Inferior parietal cortex (tissue), 1 donor: ENCODE measurements at regions not wholly inside any gene's neighbourhood (a gene's known extent, or its start where the extent isn't known, plus 50 kb on each side); places are given as distances from the start of the nearest gene placed in this dataset.

Source experiments
- DNase-seq: peaks from one replicate; pipeline ENCODE4 v3.0.0-alpha.2; 2016; ENCODE audit errors: extremely low spot score

DNA sequence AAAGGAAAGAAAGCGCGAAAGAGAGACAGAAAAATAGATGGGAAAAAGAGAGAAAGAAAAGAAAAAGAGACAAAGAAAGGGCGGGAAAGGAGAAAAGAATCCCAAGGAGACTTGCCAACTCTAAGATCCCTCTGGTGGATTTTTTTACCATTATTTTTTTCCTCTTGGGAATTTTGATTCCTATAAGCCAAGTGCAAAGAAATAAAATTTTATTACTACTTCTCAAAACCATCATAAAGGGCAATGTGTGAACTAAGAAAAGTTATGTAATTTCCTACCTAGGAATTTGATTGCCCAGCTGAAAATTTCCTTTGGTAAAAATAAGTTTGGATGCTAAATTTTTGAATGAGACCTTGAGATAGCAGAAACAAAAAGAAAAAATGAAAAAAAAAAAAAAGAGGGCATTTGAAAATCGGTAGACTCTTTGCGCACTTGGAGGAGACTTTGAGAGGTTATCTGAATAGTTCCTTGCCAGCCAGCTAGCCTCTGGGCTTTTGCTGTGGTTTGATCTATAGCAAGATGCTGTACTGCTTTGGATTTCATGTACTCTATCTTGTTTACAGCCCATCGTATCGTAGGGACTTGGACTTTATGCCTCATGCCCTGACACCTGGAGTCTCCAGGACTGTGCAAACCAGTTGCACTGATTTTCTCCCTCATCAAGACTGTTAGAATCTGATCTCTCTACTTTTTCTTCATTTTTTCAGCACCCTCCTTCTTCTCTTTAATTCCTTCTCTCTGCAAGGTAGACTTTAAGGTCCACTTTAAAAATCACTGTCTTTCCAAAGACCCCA is 535.4 kb upstream of the MKI67 start:
- no peak for DNase-seq

DNA sequence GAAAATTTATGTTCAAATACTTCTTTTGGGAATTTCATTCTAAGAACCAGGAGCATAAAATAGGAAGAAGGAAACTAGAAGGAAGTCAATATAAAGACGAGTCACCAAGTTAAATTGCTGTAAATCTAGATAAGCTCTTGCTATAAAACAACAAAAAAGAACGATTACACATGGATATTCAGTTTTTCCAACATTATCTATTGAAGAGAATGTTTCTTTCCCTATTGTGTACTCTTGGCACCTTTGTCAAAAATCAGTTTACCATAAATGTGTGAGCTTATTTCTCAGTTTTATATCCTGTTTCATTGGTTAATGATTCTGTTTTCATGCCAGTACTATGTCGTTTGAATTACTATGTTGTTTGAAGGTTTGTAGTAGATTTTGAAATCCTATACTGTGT is 536.3 kb upstream of the MKI67 start:
- no peak for DNase-seq

DNA sequence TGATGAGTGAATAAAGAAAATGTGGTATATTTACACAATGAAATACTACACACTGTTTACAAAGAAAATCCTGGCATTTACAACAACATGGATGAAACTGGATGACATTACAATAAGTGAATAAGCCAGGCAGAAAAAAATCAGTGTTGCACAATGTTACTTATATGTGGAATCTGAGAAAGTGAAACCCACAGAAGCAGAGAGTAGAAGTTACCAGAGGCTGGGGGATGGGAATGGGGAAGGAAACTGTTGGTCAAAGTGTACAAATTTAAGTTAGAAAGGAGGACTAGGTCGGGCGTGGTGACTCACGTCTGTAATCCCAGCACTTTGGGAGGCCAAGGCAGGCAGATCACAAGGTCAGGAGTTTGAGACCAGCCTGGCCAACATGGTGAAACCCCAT is 538.5 kb upstream of the MKI67 start:
- no peak for DNase-seq

DNA sequence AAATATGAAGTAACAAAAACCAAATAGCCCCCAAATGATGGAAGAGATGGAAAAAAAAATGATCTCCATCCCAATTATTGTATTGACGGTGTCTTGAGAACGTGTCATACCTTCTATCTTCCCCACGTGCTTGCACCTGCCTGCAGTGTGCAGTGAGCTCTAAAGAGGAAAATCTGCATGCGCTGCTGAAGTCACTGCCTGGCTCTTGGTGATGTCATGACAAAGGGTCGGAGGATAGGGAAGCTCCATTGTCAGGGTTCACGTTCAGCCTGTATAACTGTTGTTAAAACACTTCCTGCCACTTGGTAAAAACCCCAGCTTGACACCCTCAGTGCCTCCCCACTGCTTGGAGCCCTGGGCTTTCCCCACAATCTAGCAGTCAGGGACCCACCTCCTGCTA is 549.2 kb upstream of the MKI67 start:
- no peak for DNase-seq

DNA sequence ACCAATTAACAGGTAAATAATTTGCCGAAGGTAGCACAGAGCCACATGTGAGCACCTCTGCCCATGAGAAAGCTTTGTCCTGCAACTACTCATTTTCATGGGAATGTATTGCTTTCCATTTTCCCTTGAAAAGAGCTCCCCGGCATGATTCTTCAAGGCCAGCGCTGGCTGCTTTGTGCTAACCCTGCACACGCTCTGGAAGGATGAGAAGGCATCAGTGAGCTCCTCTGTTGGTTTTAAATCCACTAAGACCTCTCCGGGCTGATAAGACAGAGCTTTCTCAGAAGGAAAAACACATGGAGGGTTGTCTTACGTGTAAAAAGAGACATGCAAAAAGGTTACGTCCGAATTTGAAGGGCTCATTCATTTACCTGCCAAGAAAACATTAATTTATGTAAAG is 553.9 kb upstream of the MKI67 start:
- no peak for DNase-seq

DNA sequence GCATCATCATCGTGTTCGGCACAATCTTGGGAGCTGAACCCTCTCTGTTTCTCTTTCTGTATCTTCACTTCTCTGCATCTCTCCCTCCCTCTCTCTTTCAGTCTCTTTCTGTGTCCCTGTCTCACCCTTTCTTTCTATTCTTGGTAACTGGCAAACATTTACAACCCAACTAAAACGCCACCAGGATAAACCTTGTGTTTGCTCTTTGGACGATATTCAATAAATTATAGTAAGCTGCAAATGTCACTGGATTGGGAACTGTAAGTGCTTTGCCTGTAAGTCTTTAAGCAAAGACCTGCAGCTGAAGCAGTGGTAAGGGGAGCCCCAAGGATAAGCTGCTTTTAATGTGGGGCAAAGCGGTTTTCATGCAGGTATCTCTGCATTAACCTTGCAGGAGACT is 558.0 kb upstream of the MKI67 start:
- no peak for DNase-seq

DNA sequence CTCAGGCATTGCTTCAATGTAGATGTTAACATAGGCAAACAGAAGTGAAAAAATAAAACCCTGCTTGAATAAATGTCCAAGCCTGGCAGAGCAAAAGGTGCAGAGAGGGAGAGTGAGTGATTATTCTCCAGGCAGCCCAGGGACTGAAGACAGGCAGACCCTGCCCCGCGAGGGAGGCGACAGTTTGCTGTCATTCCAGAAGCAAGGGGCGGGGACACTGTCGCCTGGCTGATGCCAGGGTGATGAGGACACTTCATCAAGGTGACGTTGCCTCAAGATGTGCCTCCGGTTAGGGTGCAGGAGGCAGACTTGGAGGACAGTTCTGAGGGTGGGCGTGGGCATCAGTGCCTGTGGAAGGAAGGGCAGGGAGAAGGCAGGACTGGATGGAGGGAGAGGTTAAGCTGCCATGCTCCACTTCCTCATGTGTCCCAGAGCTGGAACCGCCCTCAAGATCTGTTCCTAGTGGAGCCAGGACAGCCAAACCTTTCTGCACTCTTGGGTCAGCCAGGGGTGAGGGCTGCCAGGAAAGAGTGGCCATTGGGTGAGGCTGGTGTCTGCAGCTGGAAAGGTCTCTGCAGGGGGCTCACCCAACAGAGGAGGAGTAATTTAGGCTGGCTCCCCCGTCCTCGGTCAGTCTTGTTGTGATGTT is 560.5 kb upstream of the MKI67 start:
- no peak for DNase-seq

DNA sequence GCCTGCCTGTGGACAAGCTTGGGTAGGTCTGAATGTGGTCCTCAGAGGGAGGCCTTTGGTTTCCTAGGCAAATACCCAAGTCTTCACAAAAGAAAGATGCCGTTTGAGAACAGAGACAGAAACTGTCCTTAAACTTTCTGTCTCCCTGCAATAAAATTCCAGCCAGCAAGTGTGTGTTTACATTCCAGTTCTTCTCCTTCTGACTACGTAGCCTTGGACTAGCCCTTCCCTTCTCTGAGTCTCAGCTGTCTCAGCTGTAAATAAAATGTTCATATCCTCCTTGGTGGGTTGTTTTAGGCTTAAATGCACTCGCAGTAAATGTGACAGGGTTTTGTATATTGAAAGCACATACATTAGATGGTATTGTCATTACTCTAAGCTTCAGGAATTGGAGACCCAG is 561.2 kb upstream of the MKI67 start:
- no peak for DNase-seq

DNA sequence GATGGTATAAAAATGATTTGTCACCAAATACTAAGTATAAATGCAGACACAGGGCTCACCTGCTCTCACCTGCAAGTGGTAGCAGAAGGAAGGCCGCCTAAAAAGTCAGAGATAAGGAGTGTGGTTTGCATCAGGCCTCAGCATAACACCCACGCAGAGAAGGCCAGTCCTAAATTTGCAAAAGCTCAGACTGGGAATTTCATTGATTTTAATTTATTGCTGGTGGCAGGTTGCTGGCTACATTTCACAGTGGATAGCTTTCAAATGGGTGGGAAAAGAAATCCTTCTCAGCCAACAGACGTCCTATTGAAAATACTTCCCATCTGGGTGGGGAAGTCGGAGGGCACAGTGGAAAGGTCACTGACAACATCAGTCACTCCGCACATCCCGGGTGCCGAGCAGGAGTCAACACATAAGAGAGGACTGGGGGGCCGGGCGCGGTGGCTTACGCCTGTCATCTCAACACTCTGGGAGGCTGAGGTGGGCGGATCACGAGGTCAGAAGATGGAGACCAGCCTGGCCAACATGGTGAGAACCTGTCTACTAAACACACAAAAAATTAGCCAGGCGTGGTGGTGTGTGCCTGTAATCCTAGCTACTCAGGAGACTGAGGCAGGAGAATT is 561.8 kb upstream of the MKI67 start:
- DNase-seq, result no peak

DNA sequence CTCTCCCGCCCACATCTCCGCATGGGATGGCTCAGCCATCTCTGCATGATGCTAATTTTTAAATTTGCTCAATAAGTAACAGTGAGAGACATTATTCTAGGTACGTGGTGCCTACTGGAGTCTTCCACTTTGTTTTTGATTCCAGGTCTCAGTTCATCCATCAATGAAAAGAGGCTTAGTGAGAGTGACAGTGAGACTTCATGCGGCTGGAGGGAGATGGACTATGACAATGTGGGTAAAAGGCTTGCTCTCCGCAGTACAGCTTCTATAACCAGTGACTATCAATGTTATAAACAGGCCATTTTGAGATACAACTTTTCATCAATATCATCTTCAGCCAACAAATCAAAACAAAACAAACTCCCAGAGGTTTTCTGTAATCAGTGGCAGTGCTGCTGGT is 563.4 kb upstream of the MKI67 start:
- DNase-seq, result no peak

DNA sequence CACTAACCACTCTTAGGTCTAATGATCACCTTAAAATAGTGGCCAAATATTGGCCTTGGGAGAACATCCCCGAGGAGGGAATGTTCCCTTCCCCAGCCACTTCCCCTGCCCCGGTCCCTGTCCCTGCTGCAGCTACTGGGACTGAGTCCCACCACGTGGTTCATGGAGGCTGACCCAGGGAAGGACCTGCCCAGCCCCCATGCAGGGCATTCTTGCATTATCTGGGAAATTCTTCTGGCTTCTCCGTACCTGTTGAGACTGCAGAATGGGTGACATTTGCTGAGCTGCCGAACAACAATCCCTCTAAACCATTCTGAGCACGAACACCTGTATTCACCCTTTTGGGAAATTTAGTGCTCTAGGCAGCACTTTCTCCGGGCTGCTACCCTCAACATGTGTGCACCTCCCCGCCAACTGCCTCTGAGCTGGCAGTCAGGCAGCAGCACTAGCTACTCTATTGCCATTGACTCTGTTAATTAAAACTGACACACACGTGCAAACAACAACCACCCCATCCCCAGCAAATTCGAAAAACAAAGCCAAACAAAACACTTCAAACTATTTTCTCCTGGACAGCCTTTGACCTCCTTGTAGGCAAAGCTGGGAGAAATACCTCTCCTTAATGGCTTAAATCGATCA is 567.4 kb upstream of the MKI67 start:
- DNase-seq, result no peak

DNA sequence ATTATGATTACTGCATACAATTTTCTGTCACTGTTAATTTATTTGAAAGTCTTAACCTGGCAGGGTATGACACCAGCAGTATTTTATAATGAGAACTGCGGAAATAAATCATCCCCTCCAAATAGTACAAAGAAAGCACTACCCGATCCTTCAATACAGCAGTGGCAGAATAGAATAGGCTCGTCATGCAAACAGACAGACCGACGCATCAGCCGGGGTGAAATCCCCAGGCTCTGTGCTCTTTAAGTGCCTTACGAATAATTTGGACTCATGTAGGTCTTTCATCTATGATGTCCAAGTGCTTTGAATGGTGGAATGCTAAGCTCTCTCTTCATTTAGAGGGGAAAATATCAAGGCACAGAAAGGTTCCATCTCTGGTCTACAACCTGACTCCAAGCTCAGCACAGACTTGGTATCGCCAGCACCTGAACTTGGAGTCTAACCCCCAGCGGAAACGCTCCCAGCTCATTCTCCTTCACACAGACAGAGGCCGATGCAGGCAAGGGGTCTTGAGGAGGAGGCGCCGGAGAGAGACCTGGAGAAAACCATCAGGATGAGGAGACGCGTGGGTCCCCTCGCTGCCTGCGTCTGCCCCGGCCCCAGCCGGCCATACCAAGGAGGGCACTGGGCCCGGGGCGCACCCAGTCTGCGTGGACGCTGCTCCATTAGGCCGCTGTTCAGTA is 568.1 kb upstream of the MKI67 start:
- no peak for DNase-seq

DNA sequence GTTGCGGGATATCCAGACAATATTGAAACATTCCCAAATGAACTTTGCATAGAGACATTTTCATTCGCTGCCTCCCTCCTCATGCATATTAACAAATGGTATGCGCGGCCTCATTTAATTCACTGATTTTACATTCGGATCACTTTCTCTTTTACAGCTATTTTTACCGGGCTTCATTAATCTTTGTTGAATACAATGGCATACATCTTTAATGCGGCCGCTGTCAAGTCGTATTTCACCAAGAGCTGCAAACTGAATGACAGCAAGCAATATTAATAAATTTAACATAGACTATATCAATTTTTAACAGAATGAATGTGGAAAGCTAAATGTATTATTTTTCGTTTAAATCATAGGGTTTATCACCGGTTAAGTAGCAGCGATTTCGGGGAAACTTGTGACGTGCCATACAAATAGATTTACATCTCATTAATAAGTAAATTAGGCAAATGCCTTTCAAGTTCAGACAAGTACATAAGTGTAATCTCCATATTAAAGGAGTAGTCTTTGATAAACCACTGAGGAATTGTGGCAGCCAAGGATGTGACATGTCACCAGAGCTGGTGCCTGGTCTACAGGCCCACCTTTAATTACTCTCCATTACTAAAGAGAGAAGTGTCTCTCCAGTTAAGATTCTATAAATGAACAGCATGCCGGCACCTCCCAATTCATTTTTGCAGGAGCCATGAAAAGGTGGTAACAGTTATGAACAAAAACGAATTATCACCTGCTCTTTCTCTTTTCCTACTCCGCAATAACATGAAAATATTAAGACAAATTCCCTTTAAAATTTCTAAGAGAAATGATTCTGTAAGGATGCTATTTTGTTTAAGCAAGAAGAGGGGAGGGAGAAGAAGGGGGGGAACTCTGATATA is 568.9 kb upstream of the MKI67 start:
- no peak for DNase-seq

DNA sequence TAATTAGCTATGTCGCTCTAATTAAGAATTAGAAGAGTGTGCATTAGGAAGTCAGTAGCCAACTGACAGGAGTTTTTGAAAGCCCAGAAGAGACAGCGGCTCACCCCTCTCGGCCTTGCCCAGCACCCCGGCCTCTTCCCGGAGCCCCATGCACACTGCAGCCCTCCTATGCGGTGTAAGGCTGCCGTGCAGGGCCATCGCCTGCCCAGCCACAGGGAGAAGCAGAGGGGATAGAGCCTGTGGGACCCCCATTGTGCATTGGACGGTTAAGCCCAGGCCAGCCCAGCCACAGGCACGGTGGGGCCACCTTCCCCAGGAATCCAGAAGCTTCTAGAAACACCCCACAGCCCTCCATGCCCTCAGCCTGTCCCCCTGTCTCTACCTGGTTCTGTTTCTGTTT is 569.7 kb upstream of the MKI67 start:
- no peak for DNase-seq

DNA sequence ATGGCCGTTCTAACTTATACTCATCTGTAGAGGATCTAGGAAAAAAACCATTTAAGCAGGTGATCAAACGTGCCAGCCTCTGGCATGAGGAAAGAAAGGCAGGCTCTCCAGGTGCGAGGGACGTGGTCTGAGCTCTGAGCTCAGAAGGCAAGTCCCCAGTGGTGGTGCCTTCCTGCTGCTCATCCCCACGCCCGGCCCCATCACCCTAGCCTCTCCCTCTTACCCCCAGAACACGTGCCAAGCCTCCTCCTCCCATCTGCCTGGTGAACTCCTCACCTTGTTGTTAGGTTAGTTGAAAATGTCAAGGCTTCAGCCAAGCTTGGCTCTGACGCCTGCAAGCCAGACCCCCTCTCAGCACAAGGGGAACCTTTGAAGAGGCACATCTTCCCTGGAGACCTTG is 571.2 kb upstream of the MKI67 start:
- DNase-seq, result no peak

DNA sequence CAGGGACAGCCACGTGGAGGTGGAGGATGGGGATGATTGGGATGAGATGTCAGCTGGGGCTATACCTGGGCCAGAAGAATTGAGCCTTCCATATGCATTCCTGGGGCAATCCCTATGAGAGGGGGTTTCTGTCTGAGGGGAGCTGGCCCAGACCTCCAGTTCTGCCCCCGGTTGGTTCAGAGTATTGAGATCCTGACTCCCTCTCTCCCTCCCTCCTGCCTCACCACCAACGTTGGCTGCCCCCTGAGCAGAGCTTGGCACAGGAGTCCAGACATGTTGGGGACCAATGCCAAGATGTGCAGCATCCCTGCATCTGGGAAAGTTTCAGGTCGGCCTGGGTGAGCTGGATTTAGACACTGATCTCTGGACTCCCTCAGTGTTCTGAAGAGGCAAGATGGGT is 575.2 kb upstream of the MKI67 start:
- no peak for DNase-seq

DNA sequence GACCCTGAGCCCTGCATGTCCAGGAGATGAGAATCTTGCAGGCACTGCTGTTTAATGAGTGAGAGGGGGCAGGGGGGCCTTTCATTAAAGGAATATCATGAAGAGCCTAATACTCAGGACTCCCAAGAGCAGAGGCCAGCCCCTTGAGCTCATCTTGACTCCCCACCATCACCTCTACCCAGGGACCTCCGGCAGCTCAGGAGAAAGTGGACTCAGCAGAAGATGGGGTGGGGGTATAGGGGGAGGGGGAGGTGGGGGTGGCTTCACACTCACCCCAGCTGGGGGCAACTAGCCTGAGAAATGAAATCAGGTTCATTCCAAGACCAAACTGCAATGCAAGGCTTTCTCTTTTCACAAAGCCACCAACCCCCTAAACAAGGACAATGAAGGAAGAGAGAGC is 575.6 kb upstream of the MKI67 start:
- DNase-seq, result no peak

DNA sequence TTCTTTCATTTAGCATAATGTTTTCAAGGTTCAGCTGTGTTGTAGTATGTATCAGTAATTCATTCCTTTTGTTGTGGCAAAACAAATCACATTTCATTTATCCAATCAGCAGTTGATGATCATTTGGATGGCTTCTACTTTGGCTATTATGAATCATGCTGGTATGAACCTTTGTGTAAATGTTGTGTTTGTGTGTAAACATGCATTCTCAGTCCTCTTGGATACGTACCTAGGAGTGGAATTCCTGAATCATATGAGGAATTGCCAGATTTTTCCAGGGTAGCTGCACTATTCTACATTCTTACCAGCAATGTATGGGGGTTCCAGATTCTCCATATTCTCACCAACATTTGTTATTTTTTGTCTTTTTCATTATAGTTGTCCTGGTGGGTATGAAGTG is 578.5 kb upstream of the MKI67 start:
- no peak for DNase-seq

DNA sequence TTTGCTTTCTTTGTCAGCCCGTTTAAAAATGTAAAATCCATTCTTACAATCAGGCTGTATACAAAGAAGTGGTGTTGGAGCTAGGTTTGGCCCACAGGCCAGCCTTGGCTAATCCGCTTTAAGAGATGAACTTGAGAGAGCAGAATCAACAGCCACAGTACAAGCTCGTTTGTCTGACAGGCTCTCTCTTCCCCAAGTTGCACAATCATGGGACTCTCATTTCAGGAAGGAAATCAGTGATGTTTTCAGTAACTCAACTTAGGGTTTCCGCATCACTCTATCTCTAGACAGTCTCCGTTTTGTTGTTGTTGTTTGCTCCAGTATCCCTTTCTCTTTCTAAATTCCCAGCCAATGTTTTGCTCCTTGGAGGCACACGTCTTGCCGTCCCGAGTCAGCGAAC is 582.0 kb upstream of the MKI67 start:
- DNase-seq, result no peak

DNA sequence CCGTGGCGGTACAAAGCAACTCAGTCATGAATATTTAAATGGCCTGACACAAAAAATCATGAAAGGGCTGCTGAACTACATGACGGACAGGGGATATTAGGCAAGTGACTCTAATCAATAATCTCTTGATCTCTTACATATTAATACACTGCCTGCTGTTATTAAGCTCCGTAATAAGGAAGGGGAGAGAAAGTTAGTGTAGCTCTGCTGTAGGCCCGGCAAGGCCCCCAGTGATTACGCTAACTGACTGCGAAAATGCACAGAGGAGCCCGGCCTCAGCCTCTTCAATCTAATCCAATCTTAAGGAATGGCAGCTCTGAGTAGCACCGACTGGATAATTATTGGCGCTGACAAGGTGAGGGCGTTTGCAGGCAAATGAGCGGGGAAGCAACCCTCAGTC is 583.5 kb upstream of the MKI67 start:
- no peak for DNase-seq

DNA sequence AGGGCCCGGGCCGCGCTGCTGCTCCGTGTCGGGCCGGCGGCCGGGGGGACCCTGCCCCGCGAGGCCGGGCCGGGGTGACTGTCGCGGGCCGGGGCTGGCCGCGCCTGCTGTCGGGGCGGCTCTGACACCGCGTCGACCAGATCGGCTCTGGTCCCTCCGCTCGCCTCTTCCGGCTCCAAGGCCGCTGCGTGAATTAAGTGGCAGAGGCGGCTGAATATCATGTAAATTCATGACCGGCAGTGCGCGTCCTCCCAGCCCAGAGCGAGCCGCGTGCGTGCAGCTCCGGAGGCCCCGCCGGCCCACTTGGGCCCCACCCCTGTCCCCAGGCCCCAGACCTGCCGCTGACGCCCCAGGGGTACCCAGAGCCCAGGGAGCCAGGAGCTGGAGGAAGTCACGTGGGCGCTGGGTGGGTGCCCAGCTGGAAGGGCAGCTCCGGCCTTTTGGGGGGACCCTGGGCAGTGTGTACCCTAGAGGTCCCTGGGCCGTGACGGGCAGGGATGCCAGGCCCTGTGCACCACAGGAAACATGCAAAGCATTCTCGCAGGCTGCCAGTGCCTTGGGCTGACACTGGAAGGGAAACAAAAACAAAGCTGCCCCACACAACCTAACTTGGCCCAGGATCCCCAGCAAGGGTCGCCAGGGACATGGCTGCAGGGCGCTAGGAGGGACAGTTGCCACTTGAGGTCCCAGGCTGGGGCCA is 584.0 kb upstream of the MKI67 start:
- DNase-seq, result no peak
